ENCODE measurements at regions not wholly inside any gene's neighbourhood (a gene's known extent, or its start where the extent isn't known, plus 50 kb on each side); places are given as distances from the start of the nearest gene placed in this dataset.

- DNase-seq: no peak
Measured at GRCh38 chr12:58481811-58482210, 438.5 kb downstream of the LRIG3 start.

GRCh38 chr12:58487255-58487654 lies 433.0 kb downstream of the LRIG3 start:
- peak; percentile 37 for DNase-seq

GRCh38 chr12:58487678-58488161 lies 432.6 kb downstream of the LRIG3 start:
- DNase-seq: peak; percentile 44

- no peak for DNase-seq
Measured at GRCh38 chr12:58489394-58489793, 430.9 kb downstream of the LRIG3 start.

- no peak for DNase-seq
Measured at GRCh38 chr12:58491306-58491705, 429.0 kb downstream of the LRIG3 start.

- DNase-seq: no peak
Measured at GRCh38 chr12:58496411-58497190, 423.7 kb downstream of the LRIG3 start.

- no peak for DNase-seq
Measured at GRCh38 chr12:58500399-58500798, 419.9 kb downstream of the LRIG3 start.

- DNase-seq: no peak
Measured at GRCh38 chr12:58502226-58502625, 418.1 kb downstream of the LRIG3 start.

- peak; percentile 35 for DNase-seq
Measured at GRCh38 chr12:58502841-58503240, 417.5 kb downstream of the LRIG3 start.

- DNase-seq: no peak
Measured at GRCh38 chr12:58503731-58504130, 416.6 kb downstream of the LRIG3 start.

GRCh38 chr12:58504143-58504938 lies 416.0 kb downstream of the LRIG3 start:
- DNase-seq: no peak

- DNase-seq: no peak
Measured at GRCh38 chr12:58509116-58509885, 411.0 kb downstream of the LRIG3 start.

GRCh38 chr12:58513301-58513834 lies 406.9 kb downstream of the LRIG3 start:
- no peak for DNase-seq

GRCh38 chr12:58513852-58514251 lies 406.5 kb downstream of the LRIG3 start:
- no peak for DNase-seq

GRCh38 chr12:58519839-58520238 lies 400.5 kb downstream of the LRIG3 start:
- DNase-seq: no peak

- no peak for DNase-seq
Measured at GRCh38 chr12:58521152-58521551, 399.2 kb downstream of the LRIG3 start.

GRCh38 chr12:58521796-58522195 lies 398.5 kb downstream of the LRIG3 start:
- no peak for DNase-seq

GRCh38 chr12:58523360-58523759 lies 396.9 kb downstream of the LRIG3 start:
- DNase-seq: no peak

- no peak for DNase-seq
Measured at GRCh38 chr12:58528271-58528670, 392.0 kb downstream of the LRIG3 start.

GRCh38 chr12:58529114-58529665 lies 391.1 kb downstream of the LRIG3 start:
- no peak for DNase-seq

GRCh38 chr12:58529897-58530741 lies 390.2 kb downstream of the LRIG3 start:
- no peak for DNase-seq
